Neural progenitor cell (in vitro differentiated cells): ENCODE measurements at regions not wholly inside any gene's neighbourhood (a gene's known extent, or its start where the extent isn't known, plus 50 kb on each side); places are given as distances from the start of the nearest gene placed in this dataset.

Experiments
- DNase-seq: peaks from one replicate; pipeline ENCODE4 v3.0.0-alpha.2; 2016; ENCODE audit warnings: low spot score
- H2AFZ ChIP-seq: fragments of 200-600 bp; sonication (generic); replicated peaks from 2 replicates; pipeline ENCODE4 v1.6.1; 2016; ENCODE audit warnings: antibody characterized with exemption
- H3F3A ChIP-seq: fragments of 200-600 bp; sonication (generic); 2 replicates; pipeline ENCODE4 v1.6.1; 2016; ENCODE audit warnings: antibody characterized with exemption, low read depth
- H3K27ac ChIP-seq: fragments of 200-600 bp; sonication (generic); 2 replicates; pipeline ENCODE4 v1.5.1; 2016; ENCODE audit warnings: mild to moderate bottlenecking
- H3K27me3 ChIP-seq: fragments of 200-600 bp; sonication (generic); 2 replicates; pipeline ENCODE4 v1.6.1; 2016; ENCODE audit warnings: mild to moderate bottlenecking, moderate library complexity
- H3K36me3 ChIP-seq: fragments of 200-600 bp; sonication (generic); 2 replicates; pipeline ENCODE4 v1.5.1; 2016
- H3K4me1 ChIP-seq: fragments of 200-600 bp; sonication (generic); 2 replicates; pipeline ENCODE4 v1.6.1; 2016; ENCODE audit warnings: mixed run types
- H3K4me2 ChIP-seq: fragments of 200-600 bp; sonication (generic); 2 replicates; pipeline ENCODE4 v1.6.1; 2016
- H3K4me3 ChIP-seq: fragments of 200-600 bp; sonication (generic); 2 replicates; pipeline ENCODE4 v1.5.1; 2016
- H3K79me2 ChIP-seq: fragments of 200-600 bp; sonication (generic); 2 replicates; pipeline ENCODE4 v1.6.1; 2016; ENCODE audit warnings: low read depth
- H3K9ac ChIP-seq: fragments of 200-600 bp; sonication (generic); 2 replicates; pipeline ENCODE4 v1.6.1; 2016
- H3K9me3 ChIP-seq: fragments of 200-600 bp; sonication (generic); 2 replicates; pipeline ENCODE4 v1.5.1; 2016; ENCODE audit warnings: low read depth
- H4K20me1 ChIP-seq: fragments of 200-600 bp; sonication (generic); 2 replicates; pipeline ENCODE4 v1.6.1; 2016; ENCODE audit warnings: low read depth
- H3K27ac Mint-ChIP-seq: 3 replicates; pipeline ENCODE4 v1.8.0; 2021; ENCODE audit warnings: mixed read lengths
- H3K27me3 Mint-ChIP-seq: 2 replicates; pipeline ENCODE4 v1.8.0; 2022; ENCODE audit warnings: low read depth, mild to moderate bottlenecking, inconsistent platforms, moderate library complexity, mixed read lengths; ENCODE audit not compliant: insufficient read depth
- H3K36me3 Mint-ChIP-seq: 3 replicates; pipeline ENCODE4 v1.8.0; 2021; ENCODE audit warnings: mixed read lengths
- H3K4me1 Mint-ChIP-seq: 3 replicates; pipeline ENCODE4 v1.8.0; 2021; ENCODE audit warnings: mixed read lengths
- H3K4me3 Mint-ChIP-seq: 3 replicates; pipeline ENCODE4 v1.8.0; 2021; ENCODE audit warnings: mild to moderate bottlenecking, moderate library complexity, mixed read lengths
- H3K9me3 Mint-ChIP-seq: 3 replicates; pipeline ENCODE4 v1.8.0; 2020; ENCODE audit warnings: mixed read lengths
- EZH2 ChIP-seq: fragments of 200-600 bp; sonication (generic); IDR thresholded peaks from 2 replicates; pipeline ENCODE4 v1.6.1; 2017; ENCODE audit warnings: antibody characterized with exemption, mild to moderate bottlenecking, moderate library complexity
- EZH2phosphoT487 ChIP-seq: fragments of 200-600 bp; sonication (generic); IDR thresholded peaks from 2 replicates; pipeline ENCODE4 v1.6.1; 2017; ENCODE audit warnings: antibody characterized with exemption
- TF ChIP-seq, protein P1 (sequence below): fragments of 200-600 bp; sonication (generic); IDR thresholded peaks from 2 replicates; pipeline ENCODE4 v1.5.1; 2017; ENCODE audit warnings: antibody characterized with exemption, mild to moderate bottlenecking

- no peak for TF ChIP-seq EZH2phosphoT487
- TF ChIP-seq EZH2, result no peak
- TF ChIP-seq, protein P1, sequence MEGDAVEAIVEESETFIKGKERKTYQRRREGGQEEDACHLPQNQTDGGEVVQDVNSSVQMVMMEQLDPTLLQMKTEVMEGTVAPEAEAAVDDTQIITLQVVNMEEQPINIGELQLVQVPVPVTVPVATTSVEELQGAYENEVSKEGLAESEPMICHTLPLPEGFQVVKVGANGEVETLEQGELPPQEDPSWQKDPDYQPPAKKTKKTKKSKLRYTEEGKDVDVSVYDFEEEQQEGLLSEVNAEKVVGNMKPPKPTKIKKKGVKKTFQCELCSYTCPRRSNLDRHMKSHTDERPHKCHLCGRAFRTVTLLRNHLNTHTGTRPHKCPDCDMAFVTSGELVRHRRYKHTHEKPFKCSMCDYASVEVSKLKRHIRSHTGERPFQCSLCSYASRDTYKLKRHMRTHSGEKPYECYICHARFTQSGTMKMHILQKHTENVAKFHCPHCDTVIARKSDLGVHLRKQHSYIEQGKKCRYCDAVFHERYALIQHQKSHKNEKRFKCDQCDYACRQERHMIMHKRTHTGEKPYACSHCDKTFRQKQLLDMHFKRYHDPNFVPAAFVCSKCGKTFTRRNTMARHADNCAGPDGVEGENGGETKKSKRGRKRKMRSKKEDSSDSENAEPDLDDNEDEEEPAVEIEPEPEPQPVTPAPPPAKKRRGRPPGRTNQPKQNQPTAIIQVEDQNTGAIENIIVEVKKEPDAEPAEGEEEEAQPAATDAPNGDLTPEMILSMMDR, result no peak
- no peak overlapping the region for H2AFZ ChIP-seq
- no peak overlapping the region for H3K27ac Mint-ChIP-seq
Observed at GRCh38 chr13:54636231-54636630, 1607.6 kb downstream of the OLFM4 start.

DNA sequence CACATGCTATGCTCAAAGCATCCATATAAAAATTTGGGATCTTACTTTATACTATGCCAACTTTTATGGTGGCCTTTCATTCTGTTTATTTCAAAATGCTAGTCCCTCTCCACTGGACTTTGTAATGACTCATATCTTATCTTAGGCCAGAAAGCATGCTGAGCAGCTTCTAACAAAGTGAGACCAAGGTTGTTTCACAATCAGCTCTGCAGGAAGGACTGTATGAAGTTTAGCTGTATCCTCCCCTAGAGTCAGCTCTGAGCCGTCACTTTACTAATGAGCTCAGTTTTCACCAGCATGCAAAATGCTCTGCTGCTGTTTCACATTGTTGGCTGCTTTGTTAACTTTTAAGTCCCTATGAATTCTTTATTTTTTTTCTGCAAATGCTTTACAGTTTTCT is 1608.8 kb downstream of the OLFM4 start:
- no peaks in the 10 kb centered on the region for H3K27me3 ChIP-seq
- Mint-ChIP-seq H3K4me3 (no peak overlapping the region), H3K4me1 (peaks cover 35% of the 10 kb centered on the region), H3K9me3 (peaks cover under 1% of the 10 kb centered on the region), H3K27me3 (peaks cover 3% of the 10 kb centered on the region), H3K36me3 (no peaks in the 10 kb centered on the region), H3K27ac (no peak overlapping the region)
- no peak overlapping the region for H3K27ac ChIP-seq
- TF ChIP-seq EZH2phosphoT487, result no peak
- TF ChIP-seq, protein P1, result no peak
- TF ChIP-seq EZH2, result no peak
- H3K4me1 ChIP-seq, result peaks cover 25% of the 10 kb centered on the region
- peak overlapping the region; percentile 24 for H3K4me2 ChIP-seq
- no peak overlapping the region for H3K9ac ChIP-seq
- no peaks in the 10 kb centered on the region for H3F3A ChIP-seq
- H2AFZ ChIP-seq, result no peak overlapping the region
- H3K9me3 ChIP-seq, result no peaks in the 10 kb centered on the region
- no peaks in the 10 kb centered on the region for H4K20me1 ChIP-seq
- no peak overlapping the region for H3K4me3 ChIP-seq
- no peaks in the 10 kb centered on the region for H3K36me3 ChIP-seq
- H3K79me2 ChIP-seq, result no peaks in the 10 kb centered on the region
- DNase-seq, result peak; percentile 56

More at GRCh38 chr13:54636231-54636630, 1607.6 kb downstream of the OLFM4 start:
- H3K9ac ChIP-seq, result no peak overlapping the region
- no peaks in the 10 kb centered on the region for H3K9me3 ChIP-seq
- no peaks in the 10 kb centered on the region for H3K9me3 Mint-ChIP-seq
- peaks cover 35% of the 10 kb centered on the region for H3K4me1 Mint-ChIP-seq
- no peaks in the 10 kb centered on the region for H3K27me3 ChIP-seq
- peaks cover 25% of the 10 kb centered on the region for H3K4me1 ChIP-seq
- H3K4me3 ChIP-seq, result no peak overlapping the region
- DNase-seq, result peak; percentile 16
- no peaks in the 10 kb centered on the region for H4K20me1 ChIP-seq
- H3K4me3 Mint-ChIP-seq, result no peak overlapping the region
- H3K4me2 ChIP-seq, result no peak overlapping the region
- H3F3A ChIP-seq, result no peaks in the 10 kb centered on the region
- H3K27me3 Mint-ChIP-seq, result peaks cover under 1% of the 10 kb centered on the region
- no peak overlapping the region for H3K27ac ChIP-seq
- no peaks in the 10 kb centered on the region for H3K36me3 Mint-ChIP-seq
- H3K36me3 ChIP-seq, result no peaks in the 10 kb centered on the region
- H3K79me2 ChIP-seq, result no peaks in the 10 kb centered on the region

DNA sequence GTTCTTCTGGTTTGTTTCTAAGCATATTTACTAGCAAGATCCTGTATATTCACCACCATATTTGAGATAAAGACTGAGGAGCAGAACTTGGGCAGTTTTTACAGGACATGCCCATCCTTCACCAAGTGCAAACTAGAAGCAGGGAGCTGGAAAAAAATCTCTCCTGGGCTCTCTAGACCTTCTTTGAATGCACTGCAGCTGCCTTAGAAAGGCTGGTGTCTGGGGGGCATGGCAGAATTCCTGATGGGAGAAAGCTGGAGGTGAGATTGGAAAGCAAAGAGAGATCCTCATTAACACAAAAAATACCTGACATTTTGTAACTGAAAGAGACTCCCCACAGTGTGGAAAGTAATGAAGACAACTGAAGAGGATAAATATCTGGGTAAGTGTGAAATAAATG is 1612.1 kb downstream of the OLFM4 start:
- no peak for TF ChIP-seq EZH2
- TF ChIP-seq, protein P1, result no peak
- no peak for TF ChIP-seq EZH2phosphoT487

More for the DNA sequence above, 1612.1 kb downstream of the OLFM4 start:
- Histone ChIP-seq H3K4me1 (peaks cover 21% of the 10 kb centered on the region), H3K27ac (no peak overlapping the region), H3F3A (no peaks in the 10 kb centered on the region), H3K4me2 (no peak overlapping the region), H2AFZ (no peak overlapping the region), H3K9me3 (no peaks in the 10 kb centered on the region), H4K20me1 (no peaks in the 10 kb centered on the region), H3K79me2 (no peaks in the 10 kb centered on the region), H3K36me3 (no peaks in the 10 kb centered on the region), H3K27me3 (no peaks in the 10 kb centered on the region), H3K9ac (no peak overlapping the region), H3K4me3 (no peak overlapping the region)
- Mint-ChIP-seq H3K4me1 (peaks cover 24% of the 10 kb centered on the region), H3K36me3 (no peaks in the 10 kb centered on the region), H3K27ac (no peak overlapping the region), H3K9me3 (peaks cover 3% of the 10 kb centered on the region), H3K27me3 (peaks cover 6% of the 10 kb centered on the region), H3K4me3 (no peak overlapping the region)
- DNase-seq, result peak; percentile 16
